SH-SY5Y (cell line): ENCODE measurements at regions not wholly inside any gene's neighbourhood (a gene's known extent, or its start where the extent isn't known, plus 50 kb on each side); places are given as distances from the start of the nearest gene placed in this dataset.

Source experiments
- GATA2 ChIP-seq: IDR thresholded peaks from 2 replicates; pipeline ENCODE4 v1.6.1; 2011; ENCODE audit warnings: mild to moderate bottlenecking, low read depth, low read length
- GATA3 ChIP-seq: IDR thresholded peaks from 2 replicates; pipeline ENCODE4 v1.6.1; 2011; ENCODE audit warnings: low read depth, mild to moderate bottlenecking, low read length, moderate library complexity

GRCh38 chr1:95731466-95731865, 497.5 kb downstream of the RWDD3 start:
- no peak for TF ChIP-seq GATA3
- TF ChIP-seq GATA2 = no peak
